ENCODE measurements at regions not wholly inside any gene's neighbourhood (a gene's known extent, or its start where the extent isn't known, plus 50 kb on each side); places are given as distances from the start of the nearest gene placed in this dataset.

DNA sequence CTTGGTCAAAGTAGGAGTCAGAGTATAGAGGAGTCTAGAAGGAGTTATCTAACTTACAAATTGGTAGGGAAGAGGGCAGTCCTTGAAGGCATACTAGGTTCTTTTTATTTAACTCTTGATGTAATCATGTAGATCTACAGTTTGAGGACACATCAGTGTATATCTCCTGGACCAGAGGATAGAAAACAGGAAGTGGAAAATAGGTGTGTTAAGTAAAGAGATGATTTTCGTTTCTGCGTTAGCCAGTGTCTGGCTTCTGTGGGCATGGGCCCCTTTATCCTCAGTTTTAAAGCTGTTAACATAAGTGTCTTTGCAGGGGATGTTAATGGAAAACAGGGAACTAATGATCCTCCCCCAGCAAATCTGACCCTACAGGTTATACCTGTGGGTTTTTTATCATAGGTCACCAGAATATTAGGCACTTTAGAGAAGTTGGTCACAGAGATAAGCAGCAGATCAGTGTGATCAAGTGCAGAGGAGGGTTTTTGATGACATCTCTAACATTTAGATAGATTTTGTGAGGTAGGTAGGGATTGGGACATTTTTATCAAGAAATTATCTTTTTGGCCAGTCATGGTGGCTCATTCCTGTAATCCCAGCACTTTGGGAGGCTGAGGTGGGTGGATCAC is 58.6 kb upstream of the PRSS1 start:
- H3K27ac ChIP-seq (replicated peaks): no peak overlapping the region
- H3K4me3 ChIP-seq (replicated peaks; ENCODE audit: insufficient read depth, low read length): no peak overlapping the region
- TF ChIP-seq, protein P1, sequence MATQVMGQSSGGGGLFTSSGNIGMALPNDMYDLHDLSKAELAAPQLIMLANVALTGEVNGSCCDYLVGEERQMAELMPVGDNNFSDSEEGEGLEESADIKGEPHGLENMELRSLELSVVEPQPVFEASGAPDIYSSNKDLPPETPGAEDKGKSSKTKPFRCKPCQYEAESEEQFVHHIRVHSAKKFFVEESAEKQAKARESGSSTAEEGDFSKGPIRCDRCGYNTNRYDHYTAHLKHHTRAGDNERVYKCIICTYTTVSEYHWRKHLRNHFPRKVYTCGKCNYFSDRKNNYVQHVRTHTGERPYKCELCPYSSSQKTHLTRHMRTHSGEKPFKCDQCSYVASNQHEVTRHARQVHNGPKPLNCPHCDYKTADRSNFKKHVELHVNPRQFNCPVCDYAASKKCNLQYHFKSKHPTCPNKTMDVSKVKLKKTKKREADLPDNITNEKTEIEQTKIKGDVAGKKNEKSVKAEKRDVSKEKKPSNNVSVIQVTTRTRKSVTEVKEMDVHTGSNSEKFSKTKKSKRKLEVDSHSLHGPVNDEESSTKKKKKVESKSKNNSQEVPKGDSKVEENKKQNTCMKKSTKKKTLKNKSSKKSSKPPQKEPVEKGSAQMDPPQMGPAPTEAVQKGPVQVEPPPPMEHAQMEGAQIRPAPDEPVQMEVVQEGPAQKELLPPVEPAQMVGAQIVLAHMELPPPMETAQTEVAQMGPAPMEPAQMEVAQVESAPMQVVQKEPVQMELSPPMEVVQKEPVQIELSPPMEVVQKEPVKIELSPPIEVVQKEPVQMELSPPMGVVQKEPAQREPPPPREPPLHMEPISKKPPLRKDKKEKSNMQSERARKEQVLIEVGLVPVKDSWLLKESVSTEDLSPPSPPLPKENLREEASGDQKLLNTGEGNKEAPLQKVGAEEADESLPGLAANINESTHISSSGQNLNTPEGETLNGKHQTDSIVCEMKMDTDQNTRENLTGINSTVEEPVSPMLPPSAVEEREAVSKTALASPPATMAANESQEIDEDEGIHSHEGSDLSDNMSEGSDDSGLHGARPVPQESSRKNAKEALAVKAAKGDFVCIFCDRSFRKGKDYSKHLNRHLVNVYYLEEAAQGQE (IDR thresholded peaks at IDR 0.05; ENCODE audit: insufficient replicate concordance, low read depth): no peak
- peak; percentile 83 for TF ChIP-seq SPI1 (IDR thresholded peaks at IDR 0.05; ENCODE audit: borderline replicate concordance, low read depth)
- no peaks in the 10 kb centered on the region for H3K27me3 ChIP-seq (ENCODE audit: insufficient read depth, poor library complexity, severe bottlenecking)
- DNase-seq (ENCODE audit: low read depth in 1 of 2, low spot score in 1 of 2): no peak

DNA sequence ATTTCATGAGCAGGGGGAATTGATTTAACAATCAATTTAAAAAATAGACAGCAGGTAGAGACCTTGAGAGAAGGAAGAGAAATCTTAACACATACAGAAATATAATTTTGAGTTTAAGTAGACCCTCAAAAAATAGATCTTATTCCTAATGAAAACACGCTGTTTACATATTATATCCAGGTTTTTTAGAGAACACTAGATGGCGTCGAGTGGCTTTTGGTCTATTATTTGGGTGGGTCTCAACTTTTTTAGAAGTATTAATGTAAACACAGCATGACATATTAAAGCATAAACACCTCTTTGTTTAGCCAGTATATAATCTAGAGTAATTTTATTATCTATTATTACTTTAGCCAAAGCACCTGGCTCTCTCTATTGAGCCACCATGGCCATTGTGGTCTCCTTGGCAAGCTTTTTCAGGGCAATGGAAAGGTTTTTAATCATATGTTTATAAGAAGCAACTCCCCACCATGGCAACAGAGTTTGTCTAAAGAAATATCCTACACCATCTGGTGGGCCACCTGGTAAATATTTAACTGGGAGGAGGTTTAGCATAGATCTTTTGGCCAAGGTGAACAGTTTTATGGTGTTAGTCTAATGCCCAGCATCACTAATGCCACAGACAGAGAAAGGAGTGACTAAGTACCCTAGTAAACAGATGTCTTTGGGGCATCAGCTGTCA is 59.7 kb upstream of the PRSS1 start:
- Histone ChIP-seq H3K27me3 (ENCODE audit: insufficient read depth, poor library complexity, severe bottlenecking) (no peaks in the 10 kb centered on the region), H3K27ac (replicated peaks) (no peak overlapping the region), H3K4me3 (replicated peaks; ENCODE audit: insufficient read depth, low read length) (no peak overlapping the region)
- TF ChIP-seq SPI1 (IDR thresholded peaks at IDR 0.05; ENCODE audit: borderline replicate concordance, low read depth) (no peak), POLR2AphosphoS5 (IDR thresholded peaks at IDR 0.05; ENCODE audit: low read depth) (no peak), GABPA (IDR thresholded peaks at IDR 0.05; ENCODE audit: low read depth) (no peak)
- TF ChIP-seq, protein P1 (IDR thresholded peaks at IDR 0.05; ENCODE audit: insufficient replicate concordance, low read depth): no peak
- TF ChIP-seq, protein P2, sequence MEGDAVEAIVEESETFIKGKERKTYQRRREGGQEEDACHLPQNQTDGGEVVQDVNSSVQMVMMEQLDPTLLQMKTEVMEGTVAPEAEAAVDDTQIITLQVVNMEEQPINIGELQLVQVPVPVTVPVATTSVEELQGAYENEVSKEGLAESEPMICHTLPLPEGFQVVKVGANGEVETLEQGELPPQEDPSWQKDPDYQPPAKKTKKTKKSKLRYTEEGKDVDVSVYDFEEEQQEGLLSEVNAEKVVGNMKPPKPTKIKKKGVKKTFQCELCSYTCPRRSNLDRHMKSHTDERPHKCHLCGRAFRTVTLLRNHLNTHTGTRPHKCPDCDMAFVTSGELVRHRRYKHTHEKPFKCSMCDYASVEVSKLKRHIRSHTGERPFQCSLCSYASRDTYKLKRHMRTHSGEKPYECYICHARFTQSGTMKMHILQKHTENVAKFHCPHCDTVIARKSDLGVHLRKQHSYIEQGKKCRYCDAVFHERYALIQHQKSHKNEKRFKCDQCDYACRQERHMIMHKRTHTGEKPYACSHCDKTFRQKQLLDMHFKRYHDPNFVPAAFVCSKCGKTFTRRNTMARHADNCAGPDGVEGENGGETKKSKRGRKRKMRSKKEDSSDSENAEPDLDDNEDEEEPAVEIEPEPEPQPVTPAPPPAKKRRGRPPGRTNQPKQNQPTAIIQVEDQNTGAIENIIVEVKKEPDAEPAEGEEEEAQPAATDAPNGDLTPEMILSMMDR (IDR thresholded peaks at IDR 0.05; ENCODE audit: insufficient read depth, low read length): no peak
- DNase-seq (ENCODE audit: low read depth in 1 of 2, low spot score in 1 of 2): no peak

DNA sequence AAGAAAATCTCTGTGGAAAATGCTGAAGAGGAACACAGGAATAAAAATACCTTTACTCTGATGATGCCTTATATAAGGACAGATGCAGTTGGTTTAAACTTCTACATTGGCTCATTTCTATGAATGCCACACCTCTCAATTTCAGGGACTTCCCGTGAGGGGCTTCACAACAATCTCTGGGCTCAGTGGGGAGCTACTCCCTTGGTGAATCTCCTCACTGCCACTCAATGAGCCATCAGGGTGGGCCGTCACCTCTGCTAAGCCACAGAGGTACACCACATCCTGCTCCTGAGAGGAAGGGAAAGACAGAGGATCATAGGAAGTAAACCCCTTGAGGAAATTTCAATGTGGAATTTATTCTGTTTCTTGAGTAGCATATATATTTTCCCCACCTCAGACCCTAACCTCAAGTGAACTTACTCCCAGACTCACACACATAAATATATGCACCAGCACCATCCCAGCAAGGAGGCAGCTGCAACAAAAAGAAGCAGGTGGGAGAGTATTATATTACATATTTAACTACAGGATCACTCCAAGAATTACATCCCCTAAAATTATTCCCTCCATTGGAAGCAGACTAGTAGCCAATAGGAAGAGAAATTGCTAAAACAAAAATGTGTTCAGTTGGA is 63.3 kb upstream of the PRSS1 start:
- Histone ChIP-seq H3K4me3 (replicated peaks; ENCODE audit: insufficient read depth, low read length) (no peak overlapping the region), H3K27me3 (ENCODE audit: insufficient read depth, poor library complexity, severe bottlenecking) (no peaks in the 10 kb centered on the region), H3K27ac (replicated peaks) (no peak overlapping the region)
- no peak for DNase-seq (ENCODE audit: low read depth in 1 of 2, low spot score in 1 of 2)
- TF ChIP-seq GABPA (IDR thresholded peaks at IDR 0.05; ENCODE audit: low read depth) (no peak), SPI1 (IDR thresholded peaks at IDR 0.05; ENCODE audit: borderline replicate concordance, low read depth) (no peak)

DNA sequence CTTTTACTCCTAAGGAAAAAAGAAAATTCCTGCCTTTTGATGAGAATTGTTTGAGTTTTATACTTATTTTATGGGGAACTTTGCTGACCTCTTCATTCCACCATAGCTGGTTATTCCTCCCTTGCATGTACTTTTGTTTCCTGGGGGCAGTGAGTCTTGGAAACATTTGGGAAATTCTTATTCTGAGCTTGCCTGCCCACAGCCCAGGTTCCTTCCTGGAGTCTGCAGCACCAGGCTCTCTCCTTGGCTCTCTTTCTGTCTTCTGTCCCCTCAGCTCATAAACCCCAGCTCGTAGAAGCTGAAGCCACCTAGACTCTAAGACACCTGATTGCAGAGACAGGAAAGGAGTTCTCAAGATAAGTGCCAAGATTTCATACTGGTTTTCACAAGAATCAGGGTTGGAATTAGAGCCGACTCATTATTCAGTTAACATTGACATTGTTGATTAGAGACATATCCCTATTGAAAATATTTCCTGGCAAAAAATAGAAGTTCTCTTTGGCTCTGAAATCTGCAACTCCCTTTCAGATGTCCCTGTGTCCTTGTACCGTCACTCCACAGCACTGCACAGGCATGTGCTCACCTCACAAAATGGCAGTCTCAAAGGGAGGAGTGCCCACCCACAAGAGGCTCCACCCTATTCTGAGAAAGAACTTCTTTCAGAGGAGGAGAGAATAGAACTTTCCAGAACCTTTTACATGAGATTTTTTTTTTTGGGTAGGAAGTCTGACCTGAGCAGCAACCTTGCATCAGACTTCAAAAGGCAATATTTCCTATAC is 67.8 kb upstream of the PRSS1 start:
- TF ChIP-seq, protein P2 (IDR thresholded peaks at IDR 0.05; ENCODE audit: insufficient read depth, low read length): no peak
- TF ChIP-seq POLR2AphosphoS5 (IDR thresholded peaks at IDR 0.05; ENCODE audit: low read depth): no peak
- TF ChIP-seq, protein P1 (IDR thresholded peaks at IDR 0.05; ENCODE audit: insufficient replicate concordance, low read depth): no peak
- TF ChIP-seq GABPA (IDR thresholded peaks at IDR 0.05; ENCODE audit: low read depth): no peak
- TF ChIP-seq SPI1 (IDR thresholded peaks at IDR 0.05; ENCODE audit: borderline replicate concordance, low read depth): no peak
- H3K27ac ChIP-seq (replicated peaks): no peak overlapping the region
- H3K27me3 ChIP-seq (ENCODE audit: insufficient read depth, poor library complexity, severe bottlenecking): no peaks in the 10 kb centered on the region
- H3K4me3 ChIP-seq (replicated peaks; ENCODE audit: insufficient read depth, low read length): no peak overlapping the region
- no peak for DNase-seq (ENCODE audit: low read depth in 1 of 2, low spot score in 1 of 2)
